ENCODE measurements at regions not wholly inside any gene's neighbourhood (a gene's known extent, or its start where the extent isn't known, plus 50 kb on each side); places are given as distances from the start of the nearest gene placed in this dataset.
"Not testable (repeated sequence)": the region's sequence is repeated elsewhere in the genome, so short reads cannot be mapped to it uniquely, and the experiment has no call there.

GRCh38 chr6:26803762-26804161 lies 144.2 kb upstream of the ZNF322 start:
- TF ChIP-seq CTCF (IDR thresholded peaks at IDR 0.05); POLR2AphosphoS5 (IDR thresholded peaks at IDR 0.05; ENCODE audit: low read depth, low read length); TCF7L2 (IDR thresholded peaks at IDR 0.05; ENCODE audit: low read depth, low read length); SIN3A (IDR thresholded peaks at IDR 0.05; ENCODE audit: borderline replicate concordance, insufficient read depth, low read depth, low read length): not testable (repeated sequence)
- TF ChIP-seq, protein P1, sequence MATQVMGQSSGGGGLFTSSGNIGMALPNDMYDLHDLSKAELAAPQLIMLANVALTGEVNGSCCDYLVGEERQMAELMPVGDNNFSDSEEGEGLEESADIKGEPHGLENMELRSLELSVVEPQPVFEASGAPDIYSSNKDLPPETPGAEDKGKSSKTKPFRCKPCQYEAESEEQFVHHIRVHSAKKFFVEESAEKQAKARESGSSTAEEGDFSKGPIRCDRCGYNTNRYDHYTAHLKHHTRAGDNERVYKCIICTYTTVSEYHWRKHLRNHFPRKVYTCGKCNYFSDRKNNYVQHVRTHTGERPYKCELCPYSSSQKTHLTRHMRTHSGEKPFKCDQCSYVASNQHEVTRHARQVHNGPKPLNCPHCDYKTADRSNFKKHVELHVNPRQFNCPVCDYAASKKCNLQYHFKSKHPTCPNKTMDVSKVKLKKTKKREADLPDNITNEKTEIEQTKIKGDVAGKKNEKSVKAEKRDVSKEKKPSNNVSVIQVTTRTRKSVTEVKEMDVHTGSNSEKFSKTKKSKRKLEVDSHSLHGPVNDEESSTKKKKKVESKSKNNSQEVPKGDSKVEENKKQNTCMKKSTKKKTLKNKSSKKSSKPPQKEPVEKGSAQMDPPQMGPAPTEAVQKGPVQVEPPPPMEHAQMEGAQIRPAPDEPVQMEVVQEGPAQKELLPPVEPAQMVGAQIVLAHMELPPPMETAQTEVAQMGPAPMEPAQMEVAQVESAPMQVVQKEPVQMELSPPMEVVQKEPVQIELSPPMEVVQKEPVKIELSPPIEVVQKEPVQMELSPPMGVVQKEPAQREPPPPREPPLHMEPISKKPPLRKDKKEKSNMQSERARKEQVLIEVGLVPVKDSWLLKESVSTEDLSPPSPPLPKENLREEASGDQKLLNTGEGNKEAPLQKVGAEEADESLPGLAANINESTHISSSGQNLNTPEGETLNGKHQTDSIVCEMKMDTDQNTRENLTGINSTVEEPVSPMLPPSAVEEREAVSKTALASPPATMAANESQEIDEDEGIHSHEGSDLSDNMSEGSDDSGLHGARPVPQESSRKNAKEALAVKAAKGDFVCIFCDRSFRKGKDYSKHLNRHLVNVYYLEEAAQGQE (IDR thresholded peaks at IDR 0.05; ENCODE audit: insufficient read depth in 1 of 2, low read depth in 2 of 2, low read length in 1 of 2): not testable (repeated sequence)

All from Panc1 (cell line).